NCI-H128 (cell line): ENCODE measurements at regions not wholly inside any gene's neighbourhood (a gene's known extent, or its start where the extent isn't known, plus 50 kb on each side); places are given as distances from the start of the nearest gene placed in this dataset.

ENCODE experiments used
- DNase-seq: peaks from one replicate; lab custom pipeline; 2025; ENCODE audit not compliant: unreplicated experiment; lab: John Stamatoyannopoulos, UW

DNA sequence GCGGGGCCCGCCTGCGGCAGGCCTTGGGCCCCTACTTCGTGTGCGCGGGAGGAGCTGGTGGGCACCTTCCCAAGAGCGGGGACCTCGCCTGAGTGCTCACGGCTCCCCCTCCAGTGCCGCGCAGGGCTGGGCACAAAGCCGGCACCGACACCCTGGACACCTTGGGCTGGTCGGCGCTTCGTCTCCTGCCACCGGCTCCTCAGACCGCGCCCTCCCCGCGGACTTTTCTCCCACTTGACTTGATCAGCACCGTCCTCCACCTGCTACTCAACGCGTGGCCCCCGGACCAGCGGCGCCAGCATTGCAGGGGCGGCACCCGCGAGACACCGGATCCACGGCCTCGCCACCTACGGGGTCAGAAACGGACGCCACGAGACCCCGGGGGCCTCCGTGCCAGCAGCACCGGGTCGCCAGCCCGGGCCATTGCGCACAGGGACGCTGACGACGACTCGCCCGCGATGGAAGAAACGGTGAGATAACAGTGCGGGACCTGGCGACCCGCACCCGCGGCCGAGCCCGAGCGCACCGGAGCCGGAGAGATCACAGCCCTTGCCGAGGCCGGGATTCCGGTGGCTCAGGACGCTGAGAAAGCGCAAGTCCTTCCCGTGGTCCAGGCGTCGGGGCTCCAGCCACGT is 154.2 kb downstream of the DLL1 start:
- DNase-seq: no peak

- no peak for DNase-seq
These were observed 154.9 kb downstream of the DLL1 start for GRCh38 chr6:170135821-170136471.

GRCh38 chr6:170135461-170135820 is 155.4 kb downstream of the DLL1 start:
- no peak for DNase-seq

GRCh38 chr6:170134471-170135440 is 156.1 kb downstream of the DLL1 start:
- DNase-seq: no peak

DNA sequence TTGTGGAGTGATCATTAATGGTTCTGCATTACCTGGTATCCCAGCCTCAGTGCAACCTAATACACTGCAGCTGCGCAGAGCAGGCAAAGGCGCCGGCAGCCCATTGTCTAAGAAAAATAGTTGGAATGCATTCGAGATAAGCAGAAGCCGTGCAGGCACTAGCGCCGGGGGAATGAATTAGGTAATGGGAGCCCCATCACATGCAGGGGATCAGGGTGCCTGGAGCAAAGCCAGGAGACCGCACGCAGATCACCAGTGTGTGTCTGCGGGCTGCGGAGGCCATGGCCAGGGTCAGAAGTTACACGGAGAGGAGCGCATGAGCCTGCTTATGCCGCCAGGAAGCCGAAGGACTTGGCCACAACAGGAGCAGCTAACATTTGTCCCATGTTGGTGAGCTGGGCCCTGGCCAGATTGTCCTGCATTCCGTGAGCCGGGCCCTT is 156.8 kb downstream of the DLL1 start:
- DNase-seq: peak; percentile 84

- no peak for DNase-seq
These were observed 158.3 kb downstream of the DLL1 start for GRCh38 chr6:170132561-170132991.

DNA sequence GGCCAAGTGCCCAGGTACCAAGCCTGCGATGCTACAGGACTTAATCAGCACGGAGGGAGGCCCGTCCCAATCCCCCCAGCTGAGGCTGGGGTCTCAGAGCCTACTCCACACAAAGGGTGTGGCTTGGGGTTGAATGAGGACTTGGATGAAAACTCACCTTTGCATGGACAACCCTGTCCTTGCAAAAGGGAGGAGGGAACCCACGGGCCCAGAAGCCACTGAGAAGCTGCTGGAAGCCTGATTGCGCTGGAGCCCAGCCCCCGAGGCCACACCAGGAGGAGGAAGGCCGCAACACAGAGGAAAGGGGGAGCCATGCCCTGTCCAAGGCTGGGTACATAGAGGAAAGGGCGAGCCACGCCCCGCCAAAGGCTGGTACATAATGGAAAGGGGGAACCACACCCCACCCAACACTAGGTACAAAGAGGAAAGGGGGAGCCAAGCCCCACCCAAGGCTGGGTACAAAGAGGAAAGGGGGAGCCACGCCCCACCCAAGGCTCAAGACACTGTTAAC is 158.8 kb downstream of the DLL1 start:
- no peak for DNase-seq

- DNase-seq: no peak
These were observed 159.5 kb downstream of the DLL1 start for GRCh38 chr6:170131351-170131750.

GRCh38 chr6:170130771-170131241 is 160.1 kb downstream of the DLL1 start:
- DNase-seq: no peak

DNA sequence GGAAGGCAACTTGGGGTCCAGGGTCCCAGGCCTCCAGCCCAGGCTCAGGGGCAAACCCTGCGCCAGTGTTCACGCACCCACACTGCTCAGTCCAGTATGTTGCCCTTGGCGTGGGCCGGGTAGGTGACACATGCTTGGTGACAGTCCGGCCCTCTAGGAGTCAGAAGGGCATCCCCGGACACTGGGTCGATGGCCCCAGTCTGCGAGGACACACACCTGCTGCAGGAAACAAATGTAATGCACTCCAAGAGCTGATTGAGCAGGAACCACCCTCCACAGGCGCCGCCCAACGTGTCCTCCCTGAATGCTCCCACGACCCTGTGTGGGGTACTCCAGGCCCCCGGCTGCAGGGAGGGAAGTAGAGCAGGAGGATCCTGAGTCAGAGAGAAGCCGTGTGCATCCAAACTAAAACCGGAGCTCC is 160.7 kb downstream of the DLL1 start:
- no peak for DNase-seq

DNA sequence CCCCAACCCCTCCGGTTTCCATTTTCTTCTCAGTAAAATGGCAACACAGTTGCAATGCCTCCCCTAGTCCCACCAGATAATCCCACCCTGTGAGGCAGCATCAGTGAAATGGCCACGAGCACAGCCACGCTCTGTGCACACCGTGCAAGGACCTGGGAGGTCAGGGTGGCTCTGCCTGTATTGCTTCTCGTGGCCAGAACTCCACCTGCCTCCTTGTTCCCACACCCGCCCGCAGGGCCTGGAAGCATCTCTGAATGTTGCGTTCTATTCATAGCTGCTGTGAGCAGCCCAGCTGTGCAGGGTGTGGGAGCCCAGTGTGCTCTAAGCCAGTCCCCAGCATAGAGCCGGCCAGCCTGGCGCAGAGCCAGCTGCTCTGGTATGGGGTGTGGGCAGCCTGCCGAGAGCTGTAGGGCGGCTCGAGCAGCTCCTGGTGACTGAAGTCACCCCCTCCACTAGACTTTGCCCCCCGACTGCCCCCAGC is 161.1 kb downstream of the DLL1 start:
- no peak for DNase-seq

- DNase-seq: no peak
These were observed 161.8 kb downstream of the DLL1 start for GRCh38 chr6:170128811-170129681.

DNA sequence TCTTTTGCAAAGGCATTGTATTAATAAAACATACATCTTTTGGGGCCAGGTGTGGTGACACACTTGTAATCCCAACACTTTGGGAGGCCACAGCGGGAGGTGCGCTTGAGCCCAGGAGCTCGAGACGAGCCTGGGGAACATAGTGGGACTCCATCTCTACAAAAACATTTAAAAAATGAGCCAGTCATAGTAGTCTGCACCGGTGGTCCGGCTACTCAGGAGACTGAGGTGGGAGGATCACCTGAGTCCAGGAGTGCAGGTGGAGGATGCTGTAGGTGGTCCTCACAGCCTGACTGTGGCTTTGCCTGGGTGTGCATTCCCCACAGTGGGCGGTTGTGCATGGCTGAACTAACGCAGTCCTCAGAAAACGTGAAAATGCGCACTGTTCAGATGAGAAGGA is 162.5 kb downstream of the DLL1 start:
- DNase-seq: no peak

DNA sequence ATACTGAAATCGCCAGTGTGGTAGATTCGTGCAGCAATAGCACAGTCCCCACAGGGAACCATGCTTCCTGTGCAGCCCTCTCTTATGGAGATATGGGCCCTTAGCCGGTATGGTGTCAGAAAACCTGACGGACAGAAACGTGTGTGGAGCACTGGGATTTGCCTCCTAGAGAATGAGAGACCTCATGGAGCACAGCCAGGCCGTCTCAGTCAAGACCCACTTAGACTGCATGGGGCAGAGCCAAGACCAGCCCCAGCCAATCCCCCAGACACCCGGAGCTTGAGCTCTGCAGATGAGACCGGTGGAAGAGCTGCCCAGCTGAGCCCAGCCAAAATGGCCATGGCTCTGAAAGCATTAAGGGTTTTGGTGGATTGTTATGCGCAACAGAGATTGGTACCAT is 163.7 kb downstream of the DLL1 start:
- no peak for DNase-seq

DNA sequence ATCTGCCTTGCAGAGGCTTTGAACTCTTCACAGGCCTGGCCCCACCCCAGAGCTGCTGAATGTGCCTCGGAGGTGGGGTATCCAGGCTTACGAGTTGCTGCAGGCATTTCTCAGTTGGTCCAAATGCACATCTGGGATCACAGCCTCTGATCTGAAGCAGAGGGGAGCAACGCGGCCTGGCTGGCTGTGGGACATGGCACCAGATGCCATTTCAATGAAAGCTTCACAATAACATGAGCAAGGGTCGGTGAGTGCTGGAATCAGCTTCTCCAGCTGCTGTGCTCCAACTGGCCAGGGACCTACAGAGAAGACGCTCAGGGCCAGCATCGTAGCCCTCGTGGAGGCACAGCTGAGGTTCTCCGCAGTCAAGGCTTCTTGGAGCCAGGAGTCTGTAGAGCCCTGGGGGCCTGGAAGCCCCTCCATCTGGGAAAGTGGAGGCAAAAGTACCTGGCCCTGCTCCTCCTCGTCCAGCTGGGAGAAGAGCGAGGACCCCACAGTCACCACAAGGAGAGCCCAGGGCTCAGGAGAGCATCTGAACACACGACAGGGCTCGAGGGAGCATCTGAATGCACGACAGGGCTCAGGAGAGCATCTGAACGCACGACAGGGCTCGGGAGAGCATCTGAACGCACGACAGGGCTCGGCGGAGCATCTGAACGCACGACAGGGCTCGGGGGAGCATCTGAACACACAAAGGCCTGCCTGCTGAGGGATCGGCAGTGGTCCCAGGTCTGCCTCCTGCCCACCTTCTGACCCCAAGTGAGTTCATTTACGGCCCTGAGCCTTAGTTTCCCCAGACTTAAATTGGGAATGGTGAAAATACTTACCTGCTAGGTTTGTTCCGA is 165.2 kb downstream of the DLL1 start:
- DNase-seq: no peak

- DNase-seq: no peak
These were observed 166.0 kb downstream of the DLL1 start for GRCh38 chr6:170124836-170125235.

GRCh38 chr6:170124150-170124549 is 166.7 kb downstream of the DLL1 start:
- no peak for DNase-seq

DNA sequence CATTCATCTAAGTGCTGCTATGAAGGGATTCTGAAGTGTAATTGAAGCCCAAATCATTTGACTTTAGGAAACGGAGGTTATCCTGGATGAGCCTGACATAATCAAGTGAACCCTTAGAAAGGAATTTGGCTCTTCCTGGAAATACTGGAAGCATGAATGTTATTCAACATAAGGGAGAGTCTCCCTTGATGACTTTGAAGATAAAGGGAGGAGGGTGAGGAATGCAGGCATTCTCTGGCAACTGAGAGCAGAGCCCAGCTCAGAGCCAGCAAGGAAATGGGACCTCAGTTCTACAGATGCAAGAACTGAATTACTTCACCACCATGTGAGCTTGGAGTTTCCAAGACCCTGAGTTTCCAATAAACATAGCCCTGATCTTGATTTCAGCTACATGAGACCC is 168.2 kb downstream of the DLL1 start:
- no peak for DNase-seq
